ENCODE measurements at regions not wholly inside any gene's neighbourhood (a gene's known extent, or its start where the extent isn't known, plus 50 kb on each side); places are given as distances from the start of the nearest gene placed in this dataset.

DNA sequence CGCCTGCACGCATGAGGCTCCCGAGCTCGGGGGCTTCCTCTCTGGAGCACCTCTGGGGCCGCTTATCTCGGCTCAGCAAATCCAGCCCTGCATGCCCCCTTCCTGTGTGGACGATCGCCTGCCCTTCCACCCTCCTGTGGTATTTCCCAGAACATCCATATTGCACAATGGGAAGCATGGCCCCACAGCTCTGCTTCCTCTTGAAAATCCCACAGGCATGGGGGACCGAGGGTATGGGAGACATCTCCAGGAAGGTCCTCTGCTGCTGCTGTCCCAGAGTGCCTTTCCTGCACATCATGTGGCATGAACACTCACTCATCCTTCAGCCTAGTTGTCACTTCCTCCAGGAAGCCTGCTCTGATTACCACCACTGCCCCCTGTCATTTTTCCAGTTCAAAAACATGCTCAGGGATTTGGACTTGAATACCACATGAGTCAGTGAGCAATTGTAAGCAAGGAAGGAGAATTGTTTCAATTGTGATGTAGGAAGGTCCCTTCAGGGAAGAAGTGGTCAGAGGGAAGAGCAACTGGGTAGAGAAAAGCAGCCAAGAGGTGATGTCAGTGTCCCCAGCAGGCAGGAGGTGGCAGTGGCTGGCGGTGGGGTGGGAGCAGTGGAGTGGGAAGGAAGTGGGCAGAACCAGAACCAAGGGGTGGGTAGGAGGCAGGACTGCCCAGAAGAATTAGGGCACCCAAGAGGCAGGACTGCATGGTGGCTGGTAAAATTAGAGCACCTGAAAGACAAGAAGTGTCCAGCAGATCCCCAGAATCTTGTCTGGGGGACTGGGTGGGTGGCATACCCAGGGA is 67.5 kb upstream of the ZMIZ1 start:
- ATAC-seq, result peak; percentile 35

DNA sequence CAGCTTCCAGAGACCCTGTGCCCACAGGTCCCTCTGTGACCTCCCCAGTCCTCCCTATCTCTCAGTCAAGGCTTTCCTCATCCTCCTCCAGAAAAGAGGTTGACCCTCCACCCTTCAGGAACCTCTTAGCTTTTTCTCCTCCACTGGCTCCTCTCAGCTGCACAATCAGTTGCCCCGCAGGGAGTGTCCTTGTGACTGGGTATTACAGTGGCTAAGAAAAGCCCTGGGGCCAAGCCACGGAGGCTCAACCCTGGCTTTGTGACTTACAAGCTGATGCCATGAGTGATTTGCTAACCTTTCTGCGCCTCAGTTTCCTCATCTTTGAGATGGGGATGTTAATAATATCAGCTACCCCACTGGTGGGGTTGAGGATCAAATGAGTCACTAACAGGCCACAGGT is 66.4 kb upstream of the ZMIZ1 start:
- ATAC-seq, result no peak

DNA sequence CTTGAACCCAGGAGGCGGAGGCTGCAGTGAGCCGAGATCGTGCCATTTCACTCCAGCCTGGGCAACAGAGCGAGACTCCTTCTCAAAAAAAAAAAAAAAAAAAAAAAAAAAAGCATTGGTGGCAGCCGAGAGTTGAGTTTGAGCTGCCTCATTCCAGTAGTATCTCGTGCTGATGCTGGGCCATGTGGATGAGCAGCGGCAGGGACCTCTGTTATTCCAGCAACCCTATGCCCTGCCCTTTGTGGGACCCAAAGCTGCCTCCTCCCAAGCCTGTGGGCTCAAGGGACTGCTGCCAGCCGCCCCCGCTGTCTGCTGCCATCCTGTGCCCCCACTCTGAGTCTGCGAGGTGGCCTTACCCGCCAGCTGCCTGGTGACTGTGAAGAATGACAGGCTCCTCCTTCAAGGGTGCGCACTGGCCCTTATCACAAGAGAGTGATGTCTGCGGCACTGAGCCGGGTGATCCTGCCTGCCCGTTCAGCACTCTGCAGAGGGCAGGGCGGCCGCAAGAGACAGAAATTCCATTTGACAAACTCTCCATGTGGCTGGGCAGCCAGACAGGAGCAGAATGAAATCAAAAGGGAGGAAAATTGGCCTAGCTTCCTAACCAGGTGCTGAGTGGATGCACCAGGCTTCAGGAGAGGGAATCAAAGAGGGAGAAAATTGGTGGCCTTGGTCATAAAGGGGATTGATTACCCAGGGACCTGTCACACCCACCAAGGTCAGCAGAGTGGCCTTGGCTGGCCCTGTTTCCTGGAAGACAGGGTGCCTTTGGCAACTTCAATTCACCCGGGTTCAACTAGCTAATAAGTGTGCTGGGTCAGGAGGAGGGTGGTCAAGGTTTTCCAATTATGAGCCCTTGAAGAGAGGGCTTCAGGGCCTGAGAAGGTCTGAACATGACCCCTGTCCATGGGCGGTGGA is 65.3 kb upstream of the ZMIZ1 start:
- ATAC-seq, result no peak

DNA sequence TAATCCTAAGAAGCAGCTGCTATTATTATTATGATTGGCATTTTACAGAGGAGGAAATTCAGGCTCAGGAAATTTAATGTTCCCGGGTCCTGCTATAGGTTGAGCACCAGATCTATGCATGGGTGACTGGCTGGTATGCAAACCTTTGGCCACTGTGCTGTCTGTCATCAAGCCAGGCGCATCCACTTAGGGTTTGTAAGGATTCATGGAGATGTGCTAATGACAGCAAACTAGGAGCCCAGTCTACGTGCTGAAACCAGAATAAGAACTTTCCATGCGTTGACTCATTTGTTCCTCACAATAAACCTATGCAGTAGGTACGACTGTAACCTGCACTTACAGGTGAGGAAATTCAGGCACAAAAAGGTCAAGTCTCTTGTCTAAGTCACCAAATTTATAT is 64.5 kb upstream of the ZMIZ1 start:
- ATAC-seq, result peak; percentile 84

DNA sequence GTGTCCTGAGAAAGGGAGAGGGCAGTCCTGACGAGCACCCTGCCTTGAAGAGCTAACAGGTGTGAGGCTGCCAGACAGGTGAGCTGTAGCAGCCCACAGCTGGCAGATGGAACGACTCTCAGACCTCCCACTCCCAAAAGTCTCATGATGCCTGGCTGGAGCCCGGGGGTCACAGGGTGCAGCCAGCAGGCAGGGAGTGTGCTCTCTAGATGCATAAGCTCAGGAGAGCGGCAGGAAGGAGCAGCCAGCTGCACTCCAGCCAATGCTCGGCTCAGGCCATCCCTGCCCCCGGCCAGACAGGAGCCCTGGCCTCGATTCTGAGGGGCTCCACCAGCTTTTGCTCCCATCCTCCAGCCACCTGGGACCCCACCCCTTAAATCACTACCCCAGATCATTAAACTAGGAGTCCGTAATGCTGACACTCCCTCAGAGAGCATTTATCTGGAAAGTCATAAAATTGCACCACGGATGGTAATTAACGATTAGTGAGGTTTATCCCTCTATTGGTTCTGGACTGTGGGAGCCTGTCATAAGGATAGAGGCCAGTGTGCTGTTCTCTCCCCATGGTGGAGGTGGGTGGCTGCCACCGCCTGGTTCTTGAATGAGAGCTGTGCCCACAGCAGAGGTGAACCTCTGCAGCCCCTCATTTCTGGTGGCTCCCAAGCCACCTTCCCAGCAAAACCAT is 63.5 kb upstream of the ZMIZ1 start:
- ATAC-seq, result no peak

DNA sequence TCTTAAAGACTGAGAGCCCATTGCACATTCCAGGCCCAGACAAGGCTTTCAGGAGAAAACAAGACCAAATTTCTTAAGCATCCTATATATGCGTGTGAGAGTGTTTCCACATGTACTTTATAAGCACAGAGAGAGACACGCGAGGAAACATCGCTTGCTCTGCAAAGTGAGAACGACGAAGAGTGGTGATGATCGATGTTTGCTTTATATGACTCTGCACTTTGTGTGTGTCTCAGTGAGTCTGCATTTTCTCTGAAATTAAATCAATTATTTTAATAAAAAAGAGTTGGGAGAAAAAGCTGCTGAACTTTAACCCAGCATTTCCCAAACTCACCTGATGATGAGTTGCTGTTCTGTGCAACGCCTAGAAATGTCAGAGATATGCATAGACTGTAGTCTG is 61.7 kb upstream of the ZMIZ1 start:
- ATAC-seq, result no peak

DNA sequence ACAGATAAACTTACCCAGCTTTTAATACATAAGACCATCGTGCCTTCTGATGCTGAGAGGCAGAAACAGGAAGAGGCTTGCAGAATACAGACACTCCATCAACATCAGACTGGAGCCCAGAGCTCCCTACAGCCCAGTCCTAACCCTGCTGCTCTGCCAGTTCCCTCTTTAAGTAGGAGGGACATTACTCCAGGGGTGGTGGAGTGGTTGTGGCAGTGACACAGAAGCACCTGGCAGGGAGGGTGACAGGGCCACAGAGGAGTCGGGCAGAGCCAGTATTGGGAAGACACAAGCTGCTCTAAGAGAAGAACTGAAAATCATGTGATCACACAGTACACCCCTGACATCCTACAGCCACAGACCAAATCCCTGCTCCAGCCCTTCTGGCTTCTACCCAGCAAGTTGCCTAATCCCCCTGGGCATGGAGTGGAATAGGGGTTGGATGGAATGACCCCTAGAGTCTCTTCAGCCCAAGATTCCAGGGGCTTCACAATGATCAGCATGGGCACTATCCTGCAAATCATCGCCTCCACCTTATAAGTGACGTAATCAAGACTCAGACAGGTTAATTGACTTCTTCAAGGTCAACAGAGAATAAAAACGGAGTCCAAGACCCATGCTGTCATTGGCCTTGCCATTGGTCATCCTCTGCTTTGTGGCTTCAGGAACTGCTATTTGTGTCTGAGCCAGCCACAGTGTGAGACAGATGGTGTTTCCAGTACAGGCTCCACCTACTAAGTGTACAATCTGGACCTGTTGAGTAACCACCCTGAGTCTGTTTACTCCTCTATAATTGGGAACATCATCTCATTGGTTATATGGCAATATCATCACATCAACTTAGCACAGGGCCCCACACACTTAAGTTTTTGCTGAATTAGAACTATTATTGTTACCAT is 61.1 kb upstream of the ZMIZ1 start:
- peak; percentile 35 for ATAC-seq

DNA sequence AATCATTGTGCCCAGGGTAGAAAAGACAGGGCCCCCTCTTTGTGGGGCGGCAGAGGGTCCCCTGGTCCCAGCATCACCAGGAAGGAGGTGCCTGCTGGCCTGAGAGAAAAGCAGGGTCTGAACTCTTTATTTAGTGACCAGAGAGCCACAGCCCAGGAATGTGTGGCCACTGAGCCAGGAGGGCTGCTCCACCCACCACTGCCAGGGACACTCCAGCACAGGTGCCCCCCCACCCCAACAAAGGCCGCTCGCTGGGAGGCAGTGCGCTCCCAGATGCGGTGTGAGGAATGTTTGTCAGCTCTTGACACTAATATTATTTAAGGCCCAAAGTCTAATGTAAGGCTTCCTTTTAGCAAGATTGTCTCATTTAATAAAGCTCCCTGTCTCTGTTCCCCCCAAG is 59.6 kb upstream of the ZMIZ1 start:
- no peak for ATAC-seq

DNA sequence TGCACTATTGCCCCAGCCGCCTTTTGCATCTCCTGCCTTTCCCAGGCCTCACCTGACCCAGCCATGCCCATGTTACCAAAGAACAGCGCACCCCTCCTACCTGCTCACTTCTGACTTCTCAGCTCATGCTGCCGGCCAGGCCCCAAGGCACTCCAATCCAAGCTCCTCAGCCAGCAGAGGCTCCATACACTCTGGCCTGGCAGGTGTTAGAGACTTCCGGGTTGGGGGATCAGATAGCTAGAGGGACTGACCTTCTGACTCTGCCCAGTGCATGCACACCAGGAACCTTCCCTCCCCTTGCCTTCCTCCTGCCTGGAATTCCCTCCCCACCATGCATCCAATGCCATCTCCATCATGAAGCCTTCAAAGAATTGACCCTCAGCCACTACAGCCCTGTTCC is 56.2 kb upstream of the ZMIZ1 start:
- ATAC-seq, result no peak

DNA sequence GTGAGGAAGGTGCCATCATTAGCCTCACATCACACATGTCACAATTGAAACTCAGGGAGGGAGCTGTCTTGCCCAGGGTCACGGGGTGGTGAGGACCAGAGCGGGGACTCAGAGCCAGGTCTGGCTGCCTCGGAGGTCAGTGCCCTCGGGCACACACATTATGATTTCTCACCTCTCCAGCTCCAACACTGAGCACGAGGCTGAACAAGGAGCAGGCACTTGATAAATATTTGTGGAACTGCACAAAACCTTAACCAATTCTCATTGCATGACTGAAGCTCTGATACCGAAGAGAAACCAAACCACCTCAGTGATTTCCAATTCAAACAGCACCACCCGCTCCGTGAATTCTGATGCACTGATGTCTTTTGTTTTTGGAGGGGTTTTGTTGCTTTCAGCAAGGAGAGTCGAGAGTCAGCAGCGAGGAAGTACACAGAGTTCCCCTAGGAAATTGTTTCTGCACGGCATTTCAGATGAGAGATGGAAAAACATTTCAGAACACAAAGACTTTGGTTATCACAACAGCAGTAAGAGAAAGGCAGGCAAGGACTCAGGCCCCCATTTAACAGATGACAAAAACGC is 55.3 kb upstream of the ZMIZ1 start:
- ATAC-seq, result no peak

DNA sequence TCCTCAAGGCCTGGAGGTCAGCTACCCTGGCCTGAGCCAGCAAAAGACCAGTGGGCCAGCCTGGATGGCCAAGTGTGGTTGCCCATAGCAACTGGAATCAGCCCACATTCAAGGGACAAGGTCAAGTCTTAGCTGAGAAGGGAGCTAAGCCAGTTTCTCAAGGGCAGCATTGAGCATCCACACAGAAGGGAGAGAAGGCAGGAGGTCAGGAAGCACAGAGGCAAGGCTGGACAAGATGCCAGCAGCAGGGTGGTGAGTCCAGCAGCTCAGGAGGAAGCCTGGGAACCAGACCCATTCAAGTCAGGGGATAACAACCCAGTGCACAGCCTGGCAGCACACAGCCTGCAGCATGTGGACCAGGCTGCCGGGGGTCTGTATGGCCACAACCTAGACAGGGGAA is 54.0 kb upstream of the ZMIZ1 start:
- ATAC-seq, result no peak

DNA sequence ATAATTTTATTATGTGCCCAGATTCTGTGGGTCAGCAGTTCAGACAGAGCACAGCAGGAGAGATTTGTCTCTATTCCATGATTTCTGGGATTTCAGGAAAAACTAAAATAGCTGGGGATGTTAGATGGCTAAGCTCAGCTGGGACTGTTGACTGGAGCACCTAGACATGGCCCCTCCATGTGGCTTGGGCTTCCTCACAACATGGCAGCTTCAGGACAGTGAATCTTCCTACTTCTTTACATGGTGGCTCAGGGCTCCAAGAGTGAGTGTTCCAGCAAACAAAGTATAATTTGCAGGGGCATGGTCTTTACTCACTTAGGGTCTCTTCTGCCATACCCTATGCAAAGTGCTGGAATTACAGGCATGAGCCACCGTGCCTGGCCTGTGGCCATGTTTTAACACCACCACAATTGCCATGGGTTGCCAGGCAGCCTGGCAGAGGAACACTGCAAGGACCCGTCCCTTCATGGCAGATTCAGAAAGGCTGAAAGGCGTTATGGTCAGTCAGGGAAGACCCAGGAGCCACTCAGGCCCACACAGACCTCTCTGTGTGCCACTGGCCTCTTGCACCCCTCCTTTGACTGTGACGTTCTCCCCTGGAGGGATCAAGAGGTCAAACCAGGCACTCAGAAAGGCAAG is 50.8 kb upstream of the ZMIZ1 start:
- ATAC-seq, result no peak

DNA sequence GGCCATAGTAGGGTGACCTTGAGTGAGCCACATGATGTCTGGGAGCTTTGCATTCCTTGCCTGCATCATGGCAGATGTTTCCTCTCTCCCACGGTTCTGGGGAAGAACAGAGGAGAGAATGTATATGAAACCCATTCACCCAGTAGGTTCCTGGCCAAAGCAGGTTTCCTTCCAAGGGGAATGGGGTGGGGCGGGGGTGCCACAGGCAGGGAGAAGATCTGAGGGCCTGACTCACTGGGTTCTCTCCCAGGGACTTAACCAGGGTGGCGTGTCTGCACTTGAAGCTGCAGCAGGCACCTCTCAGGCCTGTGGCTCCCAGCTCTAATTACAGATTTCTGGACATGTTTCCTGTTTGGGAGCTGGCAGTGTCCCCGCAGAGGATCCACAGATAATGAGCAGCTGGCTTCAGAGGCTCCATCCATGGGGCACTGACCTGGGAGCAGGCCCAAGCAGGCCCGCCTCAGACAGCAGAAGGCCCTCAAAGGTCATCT is 50.2 kb upstream of the ZMIZ1 start:
- peak; percentile 86 for ATAC-seq
